ENCODE measurements at regions not wholly inside any gene's neighbourhood (a gene's known extent, or its start where the extent isn't known, plus 50 kb on each side); places are given as distances from the start of the nearest gene placed in this dataset.

DNA sequence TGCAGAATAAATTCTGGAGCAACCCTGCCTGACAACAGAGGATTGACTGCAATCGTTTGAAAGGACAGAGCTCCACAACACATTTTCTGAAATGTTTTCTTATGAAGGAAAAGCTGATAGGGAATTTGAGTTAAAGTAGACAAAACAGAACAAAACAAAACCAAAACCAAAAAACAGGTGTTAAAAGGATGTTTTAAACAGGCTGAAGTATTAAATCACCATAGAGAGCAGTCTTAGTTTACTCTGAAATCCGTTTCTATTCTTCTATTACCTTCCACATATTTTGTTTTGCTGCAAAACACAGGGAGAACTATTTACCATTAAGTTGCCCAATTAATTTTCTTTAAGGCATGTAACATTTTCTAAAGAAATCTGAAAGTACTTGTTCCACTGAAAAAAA lies 93.4 kb upstream of the MLIP start:
- Mint-ChIP-seq H3K36me3 (no peaks in the 10 kb centered on the region), H3K4me3 (no peak overlapping the region), H3K27me3 (ENCODE audit: low read depth) (no peaks in the 10 kb centered on the region), H3K4me1 (peaks cover 14% of the 10 kb centered on the region), H3K9me3 (peaks cover 8% of the 10 kb centered on the region), H3K27ac (no peak overlapping the region)
- no peak for DNase-seq (ENCODE audit: low spot score in 2 of 2, unreplicated experiment in 2 of 2)
- TF ChIP-seq, protein P1, sequence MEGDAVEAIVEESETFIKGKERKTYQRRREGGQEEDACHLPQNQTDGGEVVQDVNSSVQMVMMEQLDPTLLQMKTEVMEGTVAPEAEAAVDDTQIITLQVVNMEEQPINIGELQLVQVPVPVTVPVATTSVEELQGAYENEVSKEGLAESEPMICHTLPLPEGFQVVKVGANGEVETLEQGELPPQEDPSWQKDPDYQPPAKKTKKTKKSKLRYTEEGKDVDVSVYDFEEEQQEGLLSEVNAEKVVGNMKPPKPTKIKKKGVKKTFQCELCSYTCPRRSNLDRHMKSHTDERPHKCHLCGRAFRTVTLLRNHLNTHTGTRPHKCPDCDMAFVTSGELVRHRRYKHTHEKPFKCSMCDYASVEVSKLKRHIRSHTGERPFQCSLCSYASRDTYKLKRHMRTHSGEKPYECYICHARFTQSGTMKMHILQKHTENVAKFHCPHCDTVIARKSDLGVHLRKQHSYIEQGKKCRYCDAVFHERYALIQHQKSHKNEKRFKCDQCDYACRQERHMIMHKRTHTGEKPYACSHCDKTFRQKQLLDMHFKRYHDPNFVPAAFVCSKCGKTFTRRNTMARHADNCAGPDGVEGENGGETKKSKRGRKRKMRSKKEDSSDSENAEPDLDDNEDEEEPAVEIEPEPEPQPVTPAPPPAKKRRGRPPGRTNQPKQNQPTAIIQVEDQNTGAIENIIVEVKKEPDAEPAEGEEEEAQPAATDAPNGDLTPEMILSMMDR (IDR thresholded peaks at IDR 0.05; ENCODE audit: unreplicated experiment), result no peak

DNA sequence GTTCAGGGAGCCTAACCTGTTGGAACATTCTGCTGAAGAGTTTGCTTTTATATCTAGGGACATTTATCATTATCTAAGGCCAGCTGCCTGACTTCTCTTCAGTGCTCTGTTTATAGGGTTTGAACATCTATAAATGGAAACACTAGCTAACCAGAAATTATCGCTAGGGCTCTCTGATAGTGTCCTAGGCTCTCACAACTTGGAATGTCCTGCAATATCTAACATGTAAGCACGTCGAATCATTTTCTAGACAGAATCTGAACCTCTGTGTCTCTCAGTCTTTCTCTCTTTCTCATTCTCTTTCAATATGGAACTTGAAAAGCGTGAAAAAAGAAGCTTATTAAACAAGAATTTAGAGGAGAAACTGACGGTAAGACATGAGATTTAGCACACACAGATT lies 92.5 kb upstream of the MLIP start:
- peaks cover 5% of the 10 kb centered on the region for H3K9me3 Mint-ChIP-seq
- no peak overlapping the region for H3K4me3 Mint-ChIP-seq
- DNase-seq (ENCODE audit: low spot score in 2 of 2, unreplicated experiment in 2 of 2), result no peak
- H3K4me1 Mint-ChIP-seq, result peaks cover 14% of the 10 kb centered on the region
- TF ChIP-seq, protein P1 (IDR thresholded peaks at IDR 0.05; ENCODE audit: unreplicated experiment), result no peak
- H3K36me3 Mint-ChIP-seq, result no peaks in the 10 kb centered on the region
- no peak overlapping the region for H3K27ac Mint-ChIP-seq
- no peaks in the 10 kb centered on the region for H3K27me3 Mint-ChIP-seq (ENCODE audit: low read depth)

DNA sequence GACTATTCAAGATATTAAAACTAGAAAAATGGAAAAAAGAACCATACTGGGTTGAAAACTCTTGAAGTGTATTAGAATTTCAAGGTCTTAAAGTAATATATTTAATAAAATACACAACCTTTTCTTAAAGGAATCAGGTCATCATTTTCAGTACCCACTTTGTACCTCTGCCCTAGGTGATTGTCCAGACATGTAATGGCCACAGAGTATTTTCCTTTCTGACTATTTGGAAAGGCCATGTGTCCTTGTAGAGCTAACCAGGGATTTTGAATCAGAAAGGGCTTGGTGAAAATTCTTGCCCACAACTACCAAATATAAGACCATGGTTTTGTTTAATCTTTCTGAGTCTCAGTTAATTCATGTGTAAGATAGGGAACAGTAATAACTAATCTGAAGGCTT lies 91.4 kb upstream of the MLIP start:
- H3K27ac Mint-ChIP-seq, result no peak overlapping the region
- no peak overlapping the region for H3K4me3 Mint-ChIP-seq
- peaks cover 14% of the 10 kb centered on the region for H3K4me1 Mint-ChIP-seq
- no peaks in the 10 kb centered on the region for H3K36me3 Mint-ChIP-seq
- TF ChIP-seq, protein P1 (IDR thresholded peaks at IDR 0.05; ENCODE audit: unreplicated experiment), result no peak
- no peaks in the 10 kb centered on the region for H3K27me3 Mint-ChIP-seq (ENCODE audit: low read depth)
- DNase-seq (ENCODE audit: low spot score in 2 of 2, unreplicated experiment in 2 of 2), result no peak
- no peaks in the 10 kb centered on the region for H3K9me3 Mint-ChIP-seq

DNA sequence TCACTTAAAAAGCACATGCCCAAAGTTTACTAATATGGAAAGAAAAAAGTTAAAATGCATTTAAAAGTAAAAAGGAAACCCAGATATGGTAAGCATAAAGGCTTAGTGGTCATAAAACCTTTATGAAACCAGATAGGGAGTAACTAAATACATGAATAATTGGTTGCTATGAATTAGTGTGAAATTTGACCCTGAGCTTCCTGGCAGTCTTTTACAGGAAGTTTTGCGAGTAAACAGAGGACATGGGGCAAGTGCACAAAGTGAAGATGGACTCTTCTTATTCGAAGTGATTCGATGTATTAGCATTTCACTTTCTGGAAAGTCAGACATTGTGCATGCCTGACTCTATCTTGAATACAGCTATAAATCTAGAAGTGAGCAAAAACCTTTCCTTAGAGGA lies 90.9 kb upstream of the MLIP start:
- Mint-ChIP-seq H3K27me3 (ENCODE audit: low read depth) (no peaks in the 10 kb centered on the region), H3K4me3 (no peak overlapping the region), H3K36me3 (no peaks in the 10 kb centered on the region), H3K27ac (no peak overlapping the region), H3K4me1 (peaks cover 14% of the 10 kb centered on the region), H3K9me3 (no peaks in the 10 kb centered on the region)
- no peak for DNase-seq (ENCODE audit: low spot score in 2 of 2, unreplicated experiment in 2 of 2)
- TF ChIP-seq, protein P1 (IDR thresholded peaks at IDR 0.05; ENCODE audit: unreplicated experiment), result no peak

DNA sequence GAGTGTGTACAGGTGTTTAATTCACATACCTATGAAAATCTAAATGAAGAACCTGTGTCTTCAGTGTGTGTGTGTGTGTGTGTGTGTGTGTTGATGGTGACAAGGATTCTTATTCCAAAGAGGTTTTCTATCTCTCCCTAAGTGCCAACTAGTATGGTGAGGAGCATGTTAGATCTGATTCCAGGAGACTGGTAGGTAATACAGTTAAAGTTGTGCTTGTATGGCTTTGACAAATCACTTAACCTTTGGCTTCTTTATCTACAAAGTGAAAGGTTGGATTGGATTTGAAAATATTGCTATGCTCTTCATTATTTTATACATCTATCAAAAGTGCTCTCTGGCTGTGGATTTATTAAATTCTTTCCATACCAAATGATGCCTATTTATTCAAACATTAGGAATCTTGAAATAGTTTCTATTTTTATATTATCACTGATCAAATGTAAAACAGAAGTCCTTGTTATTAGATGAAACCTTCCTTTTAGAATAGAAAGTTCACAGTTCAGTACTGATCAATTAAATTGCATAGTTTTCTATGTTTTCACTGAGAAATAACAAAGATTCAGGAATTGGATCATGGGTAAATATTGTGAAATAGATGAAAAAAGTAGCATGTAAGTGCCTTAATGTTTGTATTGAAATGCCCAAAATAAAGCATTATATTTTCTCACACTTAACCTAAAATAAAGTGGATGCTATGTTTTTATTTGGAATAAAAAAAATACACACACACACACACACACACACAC lies 84.4 kb upstream of the MLIP start:
- Mint-ChIP-seq H3K4me1 (peaks cover 12% of the 10 kb centered on the region), H3K4me3 (no peak overlapping the region), H3K9me3 (no peaks in the 10 kb centered on the region), H3K27ac (no peak overlapping the region), H3K27me3 (ENCODE audit: low read depth) (peaks cover 2% of the 10 kb centered on the region), H3K36me3 (no peaks in the 10 kb centered on the region)
- no peak for DNase-seq (ENCODE audit: low spot score in 2 of 2, unreplicated experiment in 2 of 2)
- TF ChIP-seq, protein P1 (IDR thresholded peaks at IDR 0.05; ENCODE audit: unreplicated experiment), result no peak
